ENCODE measurements at regions not wholly inside any gene's neighbourhood (a gene's known extent, or its start where the extent isn't known, plus 50 kb on each side); places are given as distances from the start of the nearest gene placed in this dataset.

GRCh38 chr5:68954618-68954910 lies 139.2 kb upstream of the SLC30A5 start:
- TF ChIP-seq, protein P1, sequence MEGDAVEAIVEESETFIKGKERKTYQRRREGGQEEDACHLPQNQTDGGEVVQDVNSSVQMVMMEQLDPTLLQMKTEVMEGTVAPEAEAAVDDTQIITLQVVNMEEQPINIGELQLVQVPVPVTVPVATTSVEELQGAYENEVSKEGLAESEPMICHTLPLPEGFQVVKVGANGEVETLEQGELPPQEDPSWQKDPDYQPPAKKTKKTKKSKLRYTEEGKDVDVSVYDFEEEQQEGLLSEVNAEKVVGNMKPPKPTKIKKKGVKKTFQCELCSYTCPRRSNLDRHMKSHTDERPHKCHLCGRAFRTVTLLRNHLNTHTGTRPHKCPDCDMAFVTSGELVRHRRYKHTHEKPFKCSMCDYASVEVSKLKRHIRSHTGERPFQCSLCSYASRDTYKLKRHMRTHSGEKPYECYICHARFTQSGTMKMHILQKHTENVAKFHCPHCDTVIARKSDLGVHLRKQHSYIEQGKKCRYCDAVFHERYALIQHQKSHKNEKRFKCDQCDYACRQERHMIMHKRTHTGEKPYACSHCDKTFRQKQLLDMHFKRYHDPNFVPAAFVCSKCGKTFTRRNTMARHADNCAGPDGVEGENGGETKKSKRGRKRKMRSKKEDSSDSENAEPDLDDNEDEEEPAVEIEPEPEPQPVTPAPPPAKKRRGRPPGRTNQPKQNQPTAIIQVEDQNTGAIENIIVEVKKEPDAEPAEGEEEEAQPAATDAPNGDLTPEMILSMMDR (IDR thresholded peaks at IDR 0.05), result no peak
- no peak for TF ChIP-seq SIN3A (IDR thresholded peaks at IDR 0.05; ENCODE audit: borderline replicate concordance, insufficient read depth, low read depth, low read length)
- TF ChIP-seq, protein P2, sequence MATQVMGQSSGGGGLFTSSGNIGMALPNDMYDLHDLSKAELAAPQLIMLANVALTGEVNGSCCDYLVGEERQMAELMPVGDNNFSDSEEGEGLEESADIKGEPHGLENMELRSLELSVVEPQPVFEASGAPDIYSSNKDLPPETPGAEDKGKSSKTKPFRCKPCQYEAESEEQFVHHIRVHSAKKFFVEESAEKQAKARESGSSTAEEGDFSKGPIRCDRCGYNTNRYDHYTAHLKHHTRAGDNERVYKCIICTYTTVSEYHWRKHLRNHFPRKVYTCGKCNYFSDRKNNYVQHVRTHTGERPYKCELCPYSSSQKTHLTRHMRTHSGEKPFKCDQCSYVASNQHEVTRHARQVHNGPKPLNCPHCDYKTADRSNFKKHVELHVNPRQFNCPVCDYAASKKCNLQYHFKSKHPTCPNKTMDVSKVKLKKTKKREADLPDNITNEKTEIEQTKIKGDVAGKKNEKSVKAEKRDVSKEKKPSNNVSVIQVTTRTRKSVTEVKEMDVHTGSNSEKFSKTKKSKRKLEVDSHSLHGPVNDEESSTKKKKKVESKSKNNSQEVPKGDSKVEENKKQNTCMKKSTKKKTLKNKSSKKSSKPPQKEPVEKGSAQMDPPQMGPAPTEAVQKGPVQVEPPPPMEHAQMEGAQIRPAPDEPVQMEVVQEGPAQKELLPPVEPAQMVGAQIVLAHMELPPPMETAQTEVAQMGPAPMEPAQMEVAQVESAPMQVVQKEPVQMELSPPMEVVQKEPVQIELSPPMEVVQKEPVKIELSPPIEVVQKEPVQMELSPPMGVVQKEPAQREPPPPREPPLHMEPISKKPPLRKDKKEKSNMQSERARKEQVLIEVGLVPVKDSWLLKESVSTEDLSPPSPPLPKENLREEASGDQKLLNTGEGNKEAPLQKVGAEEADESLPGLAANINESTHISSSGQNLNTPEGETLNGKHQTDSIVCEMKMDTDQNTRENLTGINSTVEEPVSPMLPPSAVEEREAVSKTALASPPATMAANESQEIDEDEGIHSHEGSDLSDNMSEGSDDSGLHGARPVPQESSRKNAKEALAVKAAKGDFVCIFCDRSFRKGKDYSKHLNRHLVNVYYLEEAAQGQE (IDR thresholded peaks at IDR 0.05; ENCODE audit: insufficient read depth in 1 of 2, low read depth in 2 of 2, low read length in 1 of 2), result no peak
